Endothelial cell of umbilical vein (primary cell): ENCODE measurements at regions not wholly inside any gene's neighbourhood (a gene's known extent, or its start where the extent isn't known, plus 50 kb on each side); places are given as distances from the start of the nearest gene placed in this dataset.

Source experiments
- BruUV-seq: library from RNA; stranded (reverse); fragments of 400-500 nt; replicated peaks from 2 replicates; lab custom pipeline; 2021; lab: Mats Ljungman, UMichigan
- CTCF ChIA-PET: fragments of 300-600, 350-600 bp; sonication (Branson Sonifier 250); formaldehyde crosslinking; loops from one replicate; lab custom pipeline; 2021; ENCODE audit warnings: antibody characterized with exemption, inconsistent platforms; lab: Charles Lee
- POLR2A ChIA-PET: fragments of 300-600, 350-600 bp; sonication (Branson Sonifier 250); formaldehyde crosslinking; loops from one replicate; lab custom pipeline; 2021; ENCODE audit warnings: antibody characterized with exemption, inconsistent platforms; lab: Charles Lee
- DNase-seq: peaks from one replicate; pipeline ENCODE4 v3.0.0-alpha.2; 2011; ENCODE audit warnings: low read depth, low spot score
- FAIRE-seq: peaks from 2 replicates; lab custom pipeline; 2011; peaks lifted over from hg19 to GRCh38; lab: Jason Lieb, UNC
- H2AFZ ChIP-seq: 2 replicates; pipeline ENCODE4 v1.6.0; 2012; ENCODE audit warnings: low read depth, low read length, control low read depth, inconsistent platforms
- H3K27ac ChIP-seq: 2 replicates; pipeline ENCODE4 v1.5.1; 2011; ENCODE audit warnings: low read depth, mild to moderate bottlenecking, control low read depth, low read length, moderate library complexity; ENCODE audit not compliant: insufficient read depth
- H3K27me3 ChIP-seq, 2 experiments: 2 replicates each; pipeline versions ENCODE4 v1.6.0 to v1.6.1; 2011; ENCODE audit warnings: low read length in 2 of 2, mixed read lengths in 1 of 2; ENCODE audit not compliant: control insufficient read depth in 2 of 2, insufficient read depth in 2 of 2
- H3K36me3 ChIP-seq, 2 experiments: 2 replicates in 1 of 2; 3 replicates in 1 of 2; pipeline ENCODE4 v1.5.1; 2011; ENCODE audit warnings: low read length in 2 of 2, mild to moderate bottlenecking in 1 of 2, moderate library complexity in 1 of 2; ENCODE audit not compliant: control insufficient read depth in 2 of 2, insufficient read depth in 2 of 2; ENCODE audit errors: extremely low read depth in 1 of 2
- H3K4me1 ChIP-seq: 3 replicates; pipeline ENCODE4 v1.5.1; 2011; ENCODE audit warnings: mild to moderate bottlenecking, low read length; ENCODE audit not compliant: control insufficient read depth, insufficient read depth; ENCODE audit errors: extremely low read depth
- H3K4me2 ChIP-seq: 2 replicates; pipeline ENCODE4 v1.6.1; 2011; ENCODE audit warnings: low read length, control low read depth, mixed read lengths; ENCODE audit not compliant: insufficient read depth
- H3K4me3 ChIP-seq, 3 experiments: fragments of 200-600 bp in 1 of 3; sonication (generic), shearing (Covaris generic) in 1 of 3; replicated peaks in 1 of 3; 2 replicates each; pipeline ENCODE4 v1.5.1; 2011 to 2016; ENCODE audit warnings: control low read depth in 3 of 3, low read length in 3 of 3, mild to moderate bottlenecking in 2 of 3, inconsistent platforms in 1 of 3, low read depth in 1 of 3, moderate library complexity in 1 of 3; ENCODE audit not compliant: insufficient read depth in 1 of 3
- H3K79me2 ChIP-seq: 2 replicates; pipeline ENCODE4 v1.6.0; 2012; ENCODE audit warnings: low read length, inconsistent platforms; ENCODE audit not compliant: control insufficient read depth, insufficient read depth
- H3K9ac ChIP-seq: replicated peaks from 2 replicates; pipeline ENCODE3; 2011; ENCODE audit warnings: low read length, control low read depth; ENCODE audit not compliant: insufficient read depth; ENCODE audit errors: extremely low read depth
- H3K9me1 ChIP-seq: replicated peaks from 3 replicates; pipeline ENCODE4 v1.6.0; 2011; ENCODE audit warnings: mild to moderate bottlenecking, low read length; ENCODE audit not compliant: control insufficient read depth, insufficient read depth; ENCODE audit errors: extremely low read depth
- H3K9me3 ChIP-seq: replicated peaks from 2 replicates; pipeline ENCODE4 v1.5.1; 2012; ENCODE audit warnings: low read length, inconsistent platforms; ENCODE audit not compliant: control insufficient read depth, insufficient read depth
- H4K20me1 ChIP-seq: replicated peaks from 2 replicates; pipeline ENCODE3; 2011; ENCODE audit warnings: mild to moderate bottlenecking, low read length; ENCODE audit not compliant: control insufficient read depth, insufficient read depth; ENCODE audit errors: extremely low read depth
- CTCF ChIP-seq, 2 donors: IDR thresholded peaks; 1 replicate in 1 of 2; 2 replicates in 1 of 2; pipeline ENCODE4 v1.5.1; 2011; ENCODE audit warnings: low read length in 2 of 2, mild to moderate bottlenecking in 2 of 2, moderate library complexity in 2 of 2, control low read depth in 1 of 2, inconsistent platforms in 1 of 2, low read depth in 1 of 2; ENCODE audit not compliant: insufficient read depth in 1 of 2; ENCODE audit errors: extremely low read depth in 1 of 2
- EZH2 ChIP-seq: IDR thresholded peaks from 2 replicates; pipeline ENCODE4 v1.6.1; 2012; ENCODE audit warnings: borderline replicate concordance, low read depth, mild to moderate bottlenecking, moderate library complexity, low read length, inconsistent platforms; ENCODE audit not compliant: severe bottlenecking
- FOS ChIP-seq: IDR thresholded peaks from 2 replicates; pipeline ENCODE4 v1.6.1; 2011; ENCODE audit warnings: mild to moderate bottlenecking, low read length, moderate library complexity, borderline replicate concordance; ENCODE audit not compliant: insufficient read depth
- GATA2 ChIP-seq: IDR thresholded peaks from 2 replicates; pipeline ENCODE4 v1.7.0; 2011; ENCODE audit warnings: low read depth, mild to moderate bottlenecking, moderate library complexity, mixed read lengths, low read length; ENCODE audit not compliant: insufficient read length, insufficient read depth
- JUN ChIP-seq: IDR thresholded peaks from 2 replicates; pipeline ENCODE4 v1.6.1; 2011; ENCODE audit warnings: borderline replicate concordance, low read depth; ENCODE audit not compliant: insufficient read length, insufficient read depth
- MAX ChIP-seq: IDR thresholded peaks from 2 replicates; pipeline ENCODE4 v1.6.1; 2011; ENCODE audit not compliant: insufficient read depth, insufficient read length
- MYC ChIP-seq: IDR thresholded peaks from one replicate; pipeline ENCODE4 v1.6.1; 2011; ENCODE audit warnings: mild to moderate bottlenecking, low read depth, low read length
- POLR2A ChIP-seq: IDR thresholded peaks from 2 replicates; pipeline ENCODE4 v1.6.1; 2012; ENCODE audit warnings: low read depth, mild to moderate bottlenecking, control low read depth, low read length
- POLR2AphosphoS5 ChIP-seq: IDR thresholded peaks from 2 replicates; pipeline ENCODE4 v1.6.1; 2012; ENCODE audit warnings: low read depth, mild to moderate bottlenecking, control low read depth, low read length, moderate library complexity; ENCODE audit not compliant: insufficient read depth
- dilution Hi-C: fragments of 300-500 bp; cut with MboI; formaldehyde crosslinking; loops from one replicate; pipeline ENCODE4 v1.15.0; 2019; ENCODE audit warnings: low sequenced_read_pairs; ENCODE audit not compliant: extremely low pct_ligation_motif_present
- intact Hi-C: fragments of 100-400 bp; cut with micrococcal nuclease; formaldehyde crosslinking; loops from one replicate; pipeline ENCODE4 v1.10.0; 2022

GRCh38 chr18:30385684-30386083 is 656.9 kb downstream of the DSC3 start:
- H3K36me3 ChIP-seq: no peaks in the 10 kb centered on the region
- no peak for FAIRE-seq
- no peaks in the 10 kb centered on the region for H3K27me3 ChIP-seq
- no peaks in the 10 kb centered on the region for H3K9me1 ChIP-seq
- H3K79me2 ChIP-seq: no peaks in the 10 kb centered on the region
- H3K9ac ChIP-seq: no peak overlapping the region
- H3K4me1 ChIP-seq: no peaks in the 10 kb centered on the region
- dilution Hi-C loops (no loop called here), intact Hi-C loops (no loop called here)
- ChIA-PET POLR2A (no interaction called here), CTCF (no interaction called here)
- no peaks in the 10 kb centered on the region for H4K20me1 ChIP-seq
- H3K4me2 ChIP-seq: no peak overlapping the region
- no peak overlapping the region for H3K27ac ChIP-seq
- no peak overlapping the region for H3K4me3 ChIP-seq
- no TSS peak for BruUV-seq
- no peak for DNase-seq
- H3K9me3 ChIP-seq: peaks cover under 1% of the 10 kb centered on the region
- no peak for TF ChIP-seq CTCF (IDR thresholded peaks at IDR 0.05; ENCODE audit: extremely low read depth in 1 of 2, insufficient read depth in 1 of 2, low read depth in 1 of 2, low read length in 2 of 2)
- no peak for TF ChIP-seq JUN
- no peak for TF ChIP-seq FOS
- TF ChIP-seq MYC: no peak
- TF ChIP-seq MAX: no peak
- no peak for TF ChIP-seq GATA2
- TF ChIP-seq EZH2: no peak
- TF ChIP-seq POLR2A: no peak
- TF ChIP-seq POLR2AphosphoS5: no peak
- H2AFZ ChIP-seq: no peak overlapping the region
